ENCODE measurements at regions not wholly inside any gene's neighbourhood (a gene's known extent, or its start where the extent isn't known, plus 50 kb on each side); places are given as distances from the start of the nearest gene placed in this dataset.

- TF ChIP-seq POLR2A (IDR thresholded peaks at IDR 0.05) (no peak), CTCF (IDR thresholded peaks at IDR 0.05) (no peak), EP300 (IDR thresholded peaks at IDR 0.05) (no peak), POLR2AphosphoS5 (IDR thresholded peaks at IDR 0.05) (no peak)
Measured at GRCh38 chr11:123284454-123284853, 89.4 kb upstream of the CLMP start.

All from stomach (tissue), 4 donors.